RWPE1 (cell line): ENCODE measurements at regions not wholly inside any gene's neighbourhood (a gene's known extent, or its start where the extent isn't known, plus 50 kb on each side); places are given as distances from the start of the nearest gene placed in this dataset.

Experiments
- CTCF ChIA-PET: fragments of 350-600 bp; sonication (Branson Sonifier 250); formaldehyde crosslinking; extraction: SDS; loops from one replicate; lab custom pipeline; 2021; lab: Yijun Ruan, JAX
- POLR2A ChIA-PET: fragments of 400-600 bp; formaldehyde crosslinking; extraction: SDS; loops from one replicate; lab custom pipeline; 2020; ENCODE audit warnings: antibody characterized with exemption; ENCODE audit not compliant: low non-redundant PET; lab: Yijun Ruan, JAX
- DNase-seq: peaks from one replicate; pipeline ENCODE4 v3.0.0; 2012; ENCODE audit warnings: low spot score
- H3K27ac ChIP-seq: fragments of 450-650 bp; 2 replicates; pipeline ENCODE4 v1.5.1; 2017
- TF ChIP-seq, protein P1 (sequence below): fragments of 450-650 bp; conservative IDR thresholded peaks from 2 replicates; pipeline ENCODE4 v1.5.1; 2017; ENCODE audit warnings: low read depth, mild to moderate bottlenecking

DNA sequence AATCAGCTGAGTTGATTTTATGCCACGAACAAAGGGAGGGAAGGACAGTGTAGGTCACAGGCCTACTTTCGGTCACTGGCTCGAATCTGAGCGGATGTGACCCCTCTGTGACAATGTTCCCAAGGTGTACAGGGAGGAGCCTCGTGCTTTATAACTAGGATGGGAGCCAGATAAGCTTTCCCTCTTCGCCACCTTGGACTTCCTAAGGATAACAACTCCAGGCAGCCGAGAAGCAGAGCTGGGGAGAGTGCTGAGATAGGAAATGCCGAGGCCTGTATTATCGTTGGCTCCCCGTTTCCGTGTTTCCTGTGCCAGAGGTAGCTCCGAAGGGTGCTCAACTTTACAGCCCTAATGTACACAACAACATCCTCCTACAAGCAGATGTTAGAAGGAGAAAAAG is 217.8 kb upstream of the IRX3 start:
- TF ChIP-seq, protein P1, sequence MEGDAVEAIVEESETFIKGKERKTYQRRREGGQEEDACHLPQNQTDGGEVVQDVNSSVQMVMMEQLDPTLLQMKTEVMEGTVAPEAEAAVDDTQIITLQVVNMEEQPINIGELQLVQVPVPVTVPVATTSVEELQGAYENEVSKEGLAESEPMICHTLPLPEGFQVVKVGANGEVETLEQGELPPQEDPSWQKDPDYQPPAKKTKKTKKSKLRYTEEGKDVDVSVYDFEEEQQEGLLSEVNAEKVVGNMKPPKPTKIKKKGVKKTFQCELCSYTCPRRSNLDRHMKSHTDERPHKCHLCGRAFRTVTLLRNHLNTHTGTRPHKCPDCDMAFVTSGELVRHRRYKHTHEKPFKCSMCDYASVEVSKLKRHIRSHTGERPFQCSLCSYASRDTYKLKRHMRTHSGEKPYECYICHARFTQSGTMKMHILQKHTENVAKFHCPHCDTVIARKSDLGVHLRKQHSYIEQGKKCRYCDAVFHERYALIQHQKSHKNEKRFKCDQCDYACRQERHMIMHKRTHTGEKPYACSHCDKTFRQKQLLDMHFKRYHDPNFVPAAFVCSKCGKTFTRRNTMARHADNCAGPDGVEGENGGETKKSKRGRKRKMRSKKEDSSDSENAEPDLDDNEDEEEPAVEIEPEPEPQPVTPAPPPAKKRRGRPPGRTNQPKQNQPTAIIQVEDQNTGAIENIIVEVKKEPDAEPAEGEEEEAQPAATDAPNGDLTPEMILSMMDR: no peak
- no peak overlapping the region for H3K27ac ChIP-seq
- ChIA-PET CTCF (no interaction called here), POLR2A (no interaction called here)
- DNase-seq: no peak

GRCh38 chr16:54503856-54504219 is 217.3 kb upstream of the IRX3 start:
- no peak for DNase-seq
- ChIA-PET POLR2A (no interaction called here), CTCF (no interaction called here)
- TF ChIP-seq, protein P1: no peak
- no peak overlapping the region for H3K27ac ChIP-seq

DNA sequence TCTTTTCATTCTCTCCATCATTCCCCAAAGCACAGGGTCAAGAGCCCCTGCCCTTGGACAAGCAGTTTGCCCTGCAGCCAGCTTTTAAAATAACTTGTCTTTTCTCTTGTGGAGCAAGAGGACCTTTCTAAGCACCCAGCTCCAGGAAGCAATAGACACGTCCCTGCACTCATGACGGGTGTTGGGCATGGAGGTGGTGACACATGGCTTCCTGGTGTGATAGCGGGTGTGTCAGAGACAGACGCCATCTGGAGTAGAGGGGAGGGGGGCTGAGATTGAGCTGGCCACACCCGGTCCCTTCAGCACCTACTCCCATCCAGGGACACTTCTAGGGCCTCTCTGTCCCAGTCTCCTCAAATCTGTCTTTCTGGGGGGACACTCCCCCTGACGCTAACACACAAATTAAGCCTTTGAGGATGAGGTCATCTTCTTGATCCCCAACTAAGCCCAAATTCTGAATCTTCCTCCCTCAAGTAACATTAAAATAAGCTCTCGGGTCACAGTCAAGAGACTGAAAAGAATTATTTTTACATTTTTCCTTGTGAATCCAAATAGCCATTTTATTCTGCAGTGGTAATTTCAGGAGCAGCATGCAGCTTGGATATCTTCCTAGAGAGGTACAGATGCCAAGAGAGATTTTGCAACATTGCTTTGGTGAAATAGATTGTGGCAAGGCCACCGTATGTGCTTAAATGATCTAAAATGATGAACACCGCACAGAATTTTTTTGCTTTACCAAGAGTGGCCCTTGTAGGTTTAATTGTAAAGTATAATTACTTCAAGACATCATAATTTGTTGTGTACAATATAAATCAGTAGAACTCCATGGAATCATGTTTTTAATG is 216.6 kb upstream of the IRX3 start:
- DNase-seq: no peak
- ChIA-PET POLR2A (no interaction called here), CTCF (no interaction called here)
- H3K27ac ChIP-seq: no peak overlapping the region
- TF ChIP-seq, protein P1: no peak

DNA sequence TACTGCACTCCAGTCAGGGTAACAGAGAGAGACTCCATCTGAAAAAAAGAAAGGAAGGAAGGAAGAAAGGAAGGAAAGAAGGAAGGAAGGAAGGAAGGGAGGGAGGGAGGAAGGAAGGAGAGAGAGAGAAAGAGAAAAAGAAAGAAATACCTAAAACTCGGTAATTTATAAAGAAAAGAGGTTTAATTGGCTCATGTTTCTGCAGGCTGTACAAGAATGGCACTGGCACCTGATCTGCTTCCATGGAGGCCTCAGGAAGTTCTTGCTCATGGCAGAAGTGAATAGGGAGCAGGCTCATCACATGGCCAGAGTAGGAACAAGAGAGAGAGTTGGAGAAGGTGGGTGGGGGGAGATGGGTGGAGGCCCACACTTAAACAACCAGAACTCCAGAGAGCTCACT is 215.2 kb upstream of the IRX3 start:
- TF ChIP-seq, protein P1: no peak
- DNase-seq: no peak
- CTCF ChIA-PET: no interaction called here
- H3K27ac ChIP-seq: no peak overlapping the region
- POLR2A ChIA-PET: no interaction called here

- ChIA-PET CTCF (no interaction called here), POLR2A (no interaction called here)
- DNase-seq: no peak
- no peak overlapping the region for H3K27ac ChIP-seq
- TF ChIP-seq, protein P1: no peak
Measured at GRCh38 chr16:54493594-54493993, 207.0 kb upstream of the IRX3 start.

GRCh38 chr16:54493061-54493460 is 206.5 kb upstream of the IRX3 start:
- no peak overlapping the region for H3K27ac ChIP-seq
- POLR2A ChIA-PET: interaction anchor here (0.6 kb wide), 1 partner anchor 412 kb away, joined by 3 read pairs; no protein-coding TSS in a partner anchor
- no peak for DNase-seq
- CTCF ChIA-PET: no interaction called here
- TF ChIP-seq, protein P1: no peak
